Body of pancreas (tissue), 4 donors: ENCODE measurements at regions not wholly inside any gene's neighbourhood (a gene's known extent, or its start where the extent isn't known, plus 50 kb on each side); places are given as distances from the start of the nearest gene placed in this dataset.

ENCODE experiments used
- POLR2A ChIP-seq, 3 donors: fragments of 450-650 bp; IDR thresholded peaks; one replicate each; pipeline ENCODE4 v1.6.1; 2016; ENCODE audit warnings: antibody characterized with exemption in 3 of 3, mild to moderate bottlenecking in 2 of 3
- TF ChIP-seq, protein P1 (sequence below), 7 experiments: fragments of 450-650 bp in 4 of 7; fragments of 200-600 bp in 3 of 7; sonication (generic) in 3 of 7; IDR thresholded peaks; one replicate each; pipeline ENCODE4 v1.5.1; 2016 to 2019; ENCODE audit warnings: antibody characterized with exemption in 7 of 7

DNA sequence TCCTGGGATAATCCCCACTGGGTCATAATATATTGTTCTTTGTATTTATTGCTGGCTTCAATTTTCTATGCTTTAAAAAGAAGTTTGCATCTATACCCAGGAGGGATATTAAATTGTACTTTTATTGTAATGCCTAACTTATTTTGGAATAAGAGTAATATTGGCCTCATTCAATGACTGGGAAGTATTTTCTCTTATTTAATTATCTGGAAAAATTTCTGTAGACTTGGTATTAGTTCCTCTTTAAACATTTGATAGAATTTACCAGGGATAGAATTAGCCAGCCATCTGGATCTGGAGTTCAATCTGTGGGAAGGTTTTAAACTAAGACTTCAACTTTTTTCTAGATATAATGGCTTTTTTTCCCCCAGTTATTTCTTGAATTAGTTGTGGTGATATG, 115.2 kb upstream of the ZNF32 start:
- TF ChIP-seq, protein P1, sequence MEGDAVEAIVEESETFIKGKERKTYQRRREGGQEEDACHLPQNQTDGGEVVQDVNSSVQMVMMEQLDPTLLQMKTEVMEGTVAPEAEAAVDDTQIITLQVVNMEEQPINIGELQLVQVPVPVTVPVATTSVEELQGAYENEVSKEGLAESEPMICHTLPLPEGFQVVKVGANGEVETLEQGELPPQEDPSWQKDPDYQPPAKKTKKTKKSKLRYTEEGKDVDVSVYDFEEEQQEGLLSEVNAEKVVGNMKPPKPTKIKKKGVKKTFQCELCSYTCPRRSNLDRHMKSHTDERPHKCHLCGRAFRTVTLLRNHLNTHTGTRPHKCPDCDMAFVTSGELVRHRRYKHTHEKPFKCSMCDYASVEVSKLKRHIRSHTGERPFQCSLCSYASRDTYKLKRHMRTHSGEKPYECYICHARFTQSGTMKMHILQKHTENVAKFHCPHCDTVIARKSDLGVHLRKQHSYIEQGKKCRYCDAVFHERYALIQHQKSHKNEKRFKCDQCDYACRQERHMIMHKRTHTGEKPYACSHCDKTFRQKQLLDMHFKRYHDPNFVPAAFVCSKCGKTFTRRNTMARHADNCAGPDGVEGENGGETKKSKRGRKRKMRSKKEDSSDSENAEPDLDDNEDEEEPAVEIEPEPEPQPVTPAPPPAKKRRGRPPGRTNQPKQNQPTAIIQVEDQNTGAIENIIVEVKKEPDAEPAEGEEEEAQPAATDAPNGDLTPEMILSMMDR (IDR thresholded peaks at IDR 0.05), result no peak
- no peak for TF ChIP-seq POLR2A (IDR thresholded peaks at IDR 0.05)
